ENCODE measurements at regions not wholly inside any gene's neighbourhood (a gene's known extent, or its start where the extent isn't known, plus 50 kb on each side); places are given as distances from the start of the nearest gene placed in this dataset.

DNA sequence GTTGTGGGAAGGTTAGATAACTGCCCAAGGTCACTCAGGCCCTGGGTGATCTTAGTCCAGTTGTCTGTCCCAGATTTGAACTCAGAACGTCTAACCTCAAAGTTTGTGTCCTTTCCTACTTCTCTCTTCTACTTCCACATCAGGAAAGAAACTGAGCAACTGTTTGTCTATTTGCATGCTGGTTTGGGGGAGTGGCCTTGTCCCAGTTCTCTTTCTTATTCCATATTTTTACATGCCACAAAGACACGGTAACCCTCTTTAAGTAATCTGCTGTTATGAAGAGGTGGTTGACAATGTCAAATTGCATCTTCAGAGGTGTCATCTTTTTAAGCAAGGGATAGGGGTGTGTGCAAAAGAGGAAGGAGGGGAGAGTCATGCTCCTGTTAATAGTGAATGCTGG is 432.5 kb downstream of the HS3ST3B1 start:
- TF ChIP-seq CC2D1A (IDR thresholded peaks at IDR 0.05) = no peak
- no peak for TF ChIP-seq CEBPB (tag; IDR thresholded peaks at IDR 0.05)
- TF ChIP-seq, protein P1, sequence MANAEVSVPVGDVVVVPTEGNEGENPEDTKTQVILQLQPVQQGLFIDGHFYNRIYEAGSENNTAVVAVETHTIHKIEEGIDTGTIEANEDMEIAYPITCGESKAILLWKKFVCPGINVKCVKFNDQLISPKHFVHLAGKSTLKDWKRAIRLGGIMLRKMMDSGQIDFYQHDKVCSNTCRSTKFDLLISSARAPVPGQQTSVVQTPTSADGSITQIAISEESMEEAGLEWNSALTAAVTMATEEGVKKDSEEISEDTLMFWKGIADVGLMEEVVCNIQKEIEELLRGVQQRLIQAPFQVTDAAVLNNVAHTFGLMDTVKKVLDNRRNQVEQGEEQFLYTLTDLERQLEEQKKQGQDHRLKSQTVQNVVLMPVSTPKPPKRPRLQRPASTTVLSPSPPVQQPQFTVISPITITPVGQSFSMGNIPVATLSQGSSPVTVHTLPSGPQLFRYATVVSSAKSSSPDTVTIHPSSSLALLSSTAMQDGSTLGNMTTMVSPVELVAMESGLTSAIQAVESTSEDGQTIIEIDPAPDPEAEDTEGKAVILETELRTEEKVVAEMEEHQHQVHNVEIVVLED (CRISPR knock-in tag; IDR thresholded peaks at IDR 0.05) = no peak
- TF ChIP-seq, protein P2, sequence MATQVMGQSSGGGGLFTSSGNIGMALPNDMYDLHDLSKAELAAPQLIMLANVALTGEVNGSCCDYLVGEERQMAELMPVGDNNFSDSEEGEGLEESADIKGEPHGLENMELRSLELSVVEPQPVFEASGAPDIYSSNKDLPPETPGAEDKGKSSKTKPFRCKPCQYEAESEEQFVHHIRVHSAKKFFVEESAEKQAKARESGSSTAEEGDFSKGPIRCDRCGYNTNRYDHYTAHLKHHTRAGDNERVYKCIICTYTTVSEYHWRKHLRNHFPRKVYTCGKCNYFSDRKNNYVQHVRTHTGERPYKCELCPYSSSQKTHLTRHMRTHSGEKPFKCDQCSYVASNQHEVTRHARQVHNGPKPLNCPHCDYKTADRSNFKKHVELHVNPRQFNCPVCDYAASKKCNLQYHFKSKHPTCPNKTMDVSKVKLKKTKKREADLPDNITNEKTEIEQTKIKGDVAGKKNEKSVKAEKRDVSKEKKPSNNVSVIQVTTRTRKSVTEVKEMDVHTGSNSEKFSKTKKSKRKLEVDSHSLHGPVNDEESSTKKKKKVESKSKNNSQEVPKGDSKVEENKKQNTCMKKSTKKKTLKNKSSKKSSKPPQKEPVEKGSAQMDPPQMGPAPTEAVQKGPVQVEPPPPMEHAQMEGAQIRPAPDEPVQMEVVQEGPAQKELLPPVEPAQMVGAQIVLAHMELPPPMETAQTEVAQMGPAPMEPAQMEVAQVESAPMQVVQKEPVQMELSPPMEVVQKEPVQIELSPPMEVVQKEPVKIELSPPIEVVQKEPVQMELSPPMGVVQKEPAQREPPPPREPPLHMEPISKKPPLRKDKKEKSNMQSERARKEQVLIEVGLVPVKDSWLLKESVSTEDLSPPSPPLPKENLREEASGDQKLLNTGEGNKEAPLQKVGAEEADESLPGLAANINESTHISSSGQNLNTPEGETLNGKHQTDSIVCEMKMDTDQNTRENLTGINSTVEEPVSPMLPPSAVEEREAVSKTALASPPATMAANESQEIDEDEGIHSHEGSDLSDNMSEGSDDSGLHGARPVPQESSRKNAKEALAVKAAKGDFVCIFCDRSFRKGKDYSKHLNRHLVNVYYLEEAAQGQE (IDR thresholded peaks at IDR 0.05; ENCODE audit: borderline replicate concordance) = no peak
- TF ChIP-seq, protein P2 (CRISPR knock-in tag; IDR thresholded peaks at IDR 0.05; ENCODE audit: low read depth) = no peak
- TF ChIP-seq, protein P3, sequence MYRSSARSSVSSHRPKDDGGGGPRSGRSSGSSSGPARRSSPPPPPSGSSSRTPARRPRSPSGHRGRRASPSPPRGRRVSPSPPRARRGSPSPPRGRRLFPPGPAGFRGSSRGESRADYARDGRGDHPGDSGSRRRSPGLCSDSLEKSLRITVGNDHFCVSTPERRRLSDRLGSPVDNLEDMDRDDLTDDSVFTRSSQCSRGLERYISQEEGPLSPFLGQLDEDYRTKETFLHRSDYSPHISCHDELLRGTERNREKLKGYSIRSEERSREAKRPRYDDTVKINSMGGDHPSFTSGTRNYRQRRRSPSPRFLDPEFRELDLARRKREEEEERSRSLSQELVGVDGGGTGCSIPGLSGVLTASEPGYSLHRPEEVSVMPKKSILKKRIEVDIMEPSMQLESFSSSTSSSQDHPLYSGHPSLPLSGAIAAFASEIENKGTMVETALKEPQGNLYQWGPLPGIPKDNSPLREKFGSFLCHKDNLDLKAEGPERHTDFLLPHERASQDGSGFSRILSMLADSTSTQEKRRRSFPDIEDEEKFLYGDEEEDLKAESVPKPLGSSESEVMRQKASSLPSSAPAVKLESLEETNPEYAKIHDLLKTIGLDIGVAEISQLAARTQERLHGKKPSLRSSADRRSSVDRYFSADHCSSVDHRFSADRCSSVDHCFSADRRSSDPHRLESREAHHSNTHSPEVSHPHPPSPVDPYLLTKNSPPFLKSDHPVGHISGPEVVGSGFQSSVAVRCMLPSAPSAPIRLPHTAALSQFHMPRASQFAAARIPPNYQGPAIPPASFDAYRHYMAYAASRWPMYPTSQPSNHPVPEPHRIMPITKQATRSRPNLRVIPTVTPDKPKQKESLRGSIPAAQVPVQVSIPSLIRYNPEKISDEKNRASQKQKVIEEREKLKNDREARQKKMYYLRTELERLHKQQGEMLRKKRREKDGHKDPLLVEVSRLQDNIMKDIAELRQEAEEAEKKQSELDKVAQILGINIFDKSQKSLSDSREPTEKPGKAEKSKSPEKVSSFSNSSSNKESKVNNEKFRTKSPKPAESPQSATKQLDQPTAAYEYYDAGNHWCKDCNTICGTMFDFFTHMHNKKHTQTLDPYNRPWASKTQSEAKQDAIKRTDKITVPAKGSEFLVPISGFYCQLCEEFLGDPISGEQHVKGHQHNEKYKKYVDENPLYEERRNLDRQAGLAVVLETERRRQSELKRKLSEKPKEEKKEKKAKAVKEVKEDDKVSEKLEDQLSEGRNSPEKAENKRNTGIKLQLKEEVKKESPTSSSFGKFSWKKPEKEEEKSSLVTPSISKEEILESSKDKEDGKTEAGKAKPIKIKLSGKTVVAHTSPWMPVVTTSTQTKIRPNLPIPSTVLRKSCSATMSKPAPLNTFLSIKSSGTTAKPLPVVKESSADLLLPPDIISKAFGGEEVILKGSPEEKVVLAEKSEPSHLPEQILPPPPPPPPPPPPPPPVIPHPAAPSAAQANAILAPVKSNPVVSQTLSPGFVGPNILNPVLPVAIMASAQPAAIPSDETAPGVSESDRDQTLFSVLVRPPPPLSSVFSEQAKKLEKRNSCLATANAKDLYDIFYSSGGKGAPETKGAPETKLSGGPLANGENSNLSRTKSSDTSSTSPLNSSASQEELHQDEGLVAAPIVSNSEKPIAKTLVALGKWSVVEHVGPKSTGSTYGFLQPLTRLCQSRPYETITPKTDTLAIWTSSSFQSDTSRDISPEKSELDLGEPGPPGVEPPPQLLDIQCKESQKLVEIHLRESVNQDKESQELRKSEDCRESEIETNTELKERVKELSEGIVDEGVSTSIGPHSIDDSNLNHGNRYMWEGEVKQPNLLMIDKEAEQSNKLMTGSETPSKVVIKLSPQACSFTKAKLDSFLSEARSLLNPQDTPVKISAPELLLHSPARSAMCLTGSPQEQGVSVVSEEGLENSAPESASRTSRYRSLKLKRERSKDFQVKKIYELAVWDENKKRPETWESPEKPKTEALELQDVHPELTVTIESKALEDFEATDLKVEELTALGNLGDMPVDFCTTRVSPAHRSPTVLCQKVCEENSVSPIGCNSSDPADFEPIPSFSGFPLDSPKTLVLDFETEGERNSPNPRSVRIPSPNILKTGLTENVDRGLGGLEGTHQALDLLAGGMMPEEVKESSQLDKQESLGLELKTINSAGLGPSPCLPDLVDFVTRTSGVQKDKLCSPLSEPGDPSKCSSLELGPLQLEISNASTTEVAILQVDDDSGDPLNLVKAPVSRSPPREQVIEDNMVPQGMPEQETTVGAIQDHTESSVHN (IDR thresholded peaks at IDR 0.05; ENCODE audit: borderline replicate concordance in 1 of 2, low read depth in 1 of 2) = no peak
- TF ChIP-seq, protein P4, sequence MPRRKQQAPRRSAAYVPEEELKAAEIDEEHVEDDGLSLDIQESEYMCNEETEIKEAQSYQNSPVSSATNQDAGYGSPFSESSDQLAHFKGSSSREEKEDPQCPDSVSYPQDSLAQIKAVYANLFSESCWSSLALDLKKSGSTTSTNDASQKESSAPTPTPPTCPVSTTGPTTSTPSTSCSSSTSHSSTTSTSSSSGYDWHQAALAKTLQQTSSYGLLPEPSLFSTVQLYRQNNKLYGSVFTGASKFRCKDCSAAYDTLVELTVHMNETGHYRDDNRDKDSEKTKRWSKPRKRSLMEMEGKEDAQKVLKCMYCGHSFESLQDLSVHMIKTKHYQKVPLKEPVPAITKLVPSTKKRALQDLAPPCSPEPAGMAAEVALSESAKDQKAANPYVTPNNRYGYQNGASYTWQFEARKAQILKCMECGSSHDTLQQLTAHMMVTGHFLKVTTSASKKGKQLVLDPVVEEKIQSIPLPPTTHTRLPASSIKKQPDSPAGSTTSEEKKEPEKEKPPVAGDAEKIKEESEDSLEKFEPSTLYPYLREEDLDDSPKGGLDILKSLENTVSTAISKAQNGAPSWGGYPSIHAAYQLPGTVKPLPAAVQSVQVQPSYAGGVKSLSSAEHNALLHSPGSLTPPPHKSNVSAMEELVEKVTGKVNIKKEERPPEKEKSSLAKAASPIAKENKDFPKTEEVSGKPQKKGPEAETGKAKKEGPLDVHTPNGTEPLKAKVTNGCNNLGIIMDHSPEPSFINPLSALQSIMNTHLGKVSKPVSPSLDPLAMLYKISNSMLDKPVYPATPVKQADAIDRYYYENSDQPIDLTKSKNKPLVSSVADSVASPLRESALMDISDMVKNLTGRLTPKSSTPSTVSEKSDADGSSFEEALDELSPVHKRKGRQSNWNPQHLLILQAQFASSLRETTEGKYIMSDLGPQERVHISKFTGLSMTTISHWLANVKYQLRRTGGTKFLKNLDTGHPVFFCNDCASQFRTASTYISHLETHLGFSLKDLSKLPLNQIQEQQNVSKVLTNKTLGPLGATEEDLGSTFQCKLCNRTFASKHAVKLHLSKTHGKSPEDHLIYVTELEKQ (CRISPR knock-in tag; IDR thresholded peaks at IDR 0.05) = no peak
- no peak for TF ChIP-seq CHD2 (IDR thresholded peaks at IDR 0.05; ENCODE audit: low read depth, low read length)
- no peak for TF ChIP-seq TRIM24 (IDR thresholded peaks at IDR 0.05)
- TF ChIP-seq KLF1 (tag; IDR thresholded peaks at IDR 0.05) = no peak
- no peak for TF ChIP-seq ZFPM2 (CRISPR knock-in tag; IDR thresholded peaks at IDR 0.05)
